IPS DF 6.9 (cell line): ENCODE measurements at regions not wholly inside any gene's neighbourhood (a gene's known extent, or its start where the extent isn't known, plus 50 kb on each side); places are given as distances from the start of the nearest gene placed in this dataset.
"Not testable (repeated sequence)": the region's sequence is repeated elsewhere in the genome, so short reads cannot be mapped to it uniquely, and the experiment has no call there.

Experiments used
- DNase-seq: peaks from one replicate; pipeline ENCODE4 v3.0.0-alpha.2; 2013; ENCODE audit warnings: low read depth, low spot score
- H3K27ac ChIP-seq: one replicate; pipeline ENCODE4 v1.5.1; 2013; ENCODE audit warnings: low read length, control low read depth
- H3K27me3 ChIP-seq: 2 replicates; pipeline ENCODE4 v1.6.1; 2013; ENCODE audit warnings: mild to moderate bottlenecking, low read length; ENCODE audit not compliant: control insufficient read depth, insufficient read depth
- H3K36me3 ChIP-seq: 2 replicates; pipeline ENCODE4 v1.6.1; 2013; ENCODE audit warnings: low read length; ENCODE audit not compliant: control insufficient read depth, insufficient read depth
- H3K4me1 ChIP-seq: 2 replicates; pipeline ENCODE4 v1.6.1; 2013; ENCODE audit warnings: low read length; ENCODE audit not compliant: control insufficient read depth, insufficient read depth
- H3K4me3 ChIP-seq: 2 replicates; pipeline ENCODE4 v1.5.1; 2013; ENCODE audit warnings: mild to moderate bottlenecking, low read length
- H3K9me3 ChIP-seq: 2 replicates; pipeline ENCODE4 v1.6.1; 2013; ENCODE audit warnings: low read length, inconsistent platforms; ENCODE audit not compliant: control insufficient read depth, insufficient read depth
- WGBS: extraction: QIAGEN DNeasy Blood & Tissue Kit; methylation state at CpG from one replicate; pipeline ENCODE4 v1.1.7; 2013; ENCODE audit warnings: mixed read lengths, missing lambda C conversion rate; ENCODE audit not compliant: insufficient read length, insufficient coverage; 5-methylcytosine and 5-hydroxymethylcytosine counted together

DNA sequence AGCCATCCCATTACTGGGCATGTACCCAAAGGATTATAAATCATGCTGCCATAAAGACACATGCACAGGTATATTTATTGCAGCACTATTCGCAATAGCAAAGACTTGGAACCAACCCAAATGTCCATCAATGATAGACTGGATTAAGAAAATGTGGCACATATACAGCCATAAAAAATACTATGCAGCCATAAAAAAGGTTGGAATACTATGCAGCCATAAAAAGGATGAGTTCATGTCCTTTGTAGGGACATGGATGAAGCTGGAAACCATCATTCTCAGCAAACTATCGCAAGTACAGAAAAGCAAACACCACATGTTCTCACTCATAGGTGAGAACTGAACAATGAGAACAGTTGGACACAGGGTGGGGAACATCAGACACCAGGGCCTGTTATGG lies 151.5 kb downstream of the PLK2 start:
- WGBS, result no CpG with 5 or more reads among the region's 2 CpGs
- H3K27me3 ChIP-seq, H3K4me1 ChIP-seq, H3K4me3 ChIP-seq, DNase-seq, H3K36me3 ChIP-seq, H3K27ac ChIP-seq, H3K9me3 ChIP-seq: not testable (repeated sequence)

DNA sequence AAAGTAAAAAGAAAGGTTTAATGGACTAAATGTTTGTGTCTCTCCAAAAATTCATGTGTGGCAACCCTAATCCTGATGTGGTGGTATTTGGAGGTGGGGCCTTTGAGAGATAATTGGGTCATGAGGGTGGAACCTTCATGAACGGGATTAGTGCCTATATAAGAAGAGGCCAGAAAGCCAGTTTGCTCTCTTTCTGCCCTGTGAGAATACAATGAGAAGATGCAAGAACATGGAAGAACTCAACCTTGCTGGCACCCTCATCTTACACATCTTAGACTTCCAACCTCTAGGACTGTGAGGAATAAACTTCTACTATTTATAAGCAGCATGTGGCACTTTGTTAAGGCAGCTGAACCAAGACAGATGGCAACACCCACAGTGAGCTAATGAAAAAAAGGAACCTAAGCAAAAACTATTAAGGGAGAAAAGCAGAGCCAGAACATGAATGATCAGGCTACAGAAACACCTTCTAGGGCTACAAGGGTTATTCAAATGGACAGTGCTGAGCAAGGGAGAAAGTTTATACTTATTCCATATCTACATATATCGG lies 159.5 kb downstream of the PLK2 start:
- Histone ChIP-seq H3K9me3 (no peaks in the 10 kb centered on the region), H3K4me3 (no peak overlapping the region), H3K36me3 (no peaks in the 10 kb centered on the region), H3K27me3 (no peaks in the 10 kb centered on the region), H3K4me1 (no peaks in the 10 kb centered on the region), H3K27ac (no peak overlapping the region)
- no CpG with 5 or more reads among the region's 2 CpGs for WGBS
- DNase-seq, result no peak

DNA sequence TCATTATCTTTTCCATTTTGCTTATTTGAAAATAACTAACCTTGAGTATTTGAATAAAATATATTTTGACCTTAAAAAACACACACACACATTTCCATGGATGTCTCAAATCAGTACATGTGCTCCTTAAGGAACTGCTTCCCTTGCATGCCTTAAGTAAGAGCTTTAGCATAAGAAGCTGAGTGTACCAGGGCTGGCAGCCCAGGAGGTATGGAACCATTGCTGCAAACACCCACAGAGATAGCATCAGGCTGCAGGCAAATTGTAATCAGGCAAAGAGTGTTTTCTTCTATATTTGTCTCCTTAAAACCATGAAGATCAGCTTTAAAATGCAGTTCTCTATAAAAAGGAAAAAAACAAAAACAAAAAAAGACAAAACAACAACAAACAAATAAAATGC lies 160.6 kb downstream of the PLK2 start:
- H3K36me3 ChIP-seq, result no peaks in the 10 kb centered on the region

DNA sequence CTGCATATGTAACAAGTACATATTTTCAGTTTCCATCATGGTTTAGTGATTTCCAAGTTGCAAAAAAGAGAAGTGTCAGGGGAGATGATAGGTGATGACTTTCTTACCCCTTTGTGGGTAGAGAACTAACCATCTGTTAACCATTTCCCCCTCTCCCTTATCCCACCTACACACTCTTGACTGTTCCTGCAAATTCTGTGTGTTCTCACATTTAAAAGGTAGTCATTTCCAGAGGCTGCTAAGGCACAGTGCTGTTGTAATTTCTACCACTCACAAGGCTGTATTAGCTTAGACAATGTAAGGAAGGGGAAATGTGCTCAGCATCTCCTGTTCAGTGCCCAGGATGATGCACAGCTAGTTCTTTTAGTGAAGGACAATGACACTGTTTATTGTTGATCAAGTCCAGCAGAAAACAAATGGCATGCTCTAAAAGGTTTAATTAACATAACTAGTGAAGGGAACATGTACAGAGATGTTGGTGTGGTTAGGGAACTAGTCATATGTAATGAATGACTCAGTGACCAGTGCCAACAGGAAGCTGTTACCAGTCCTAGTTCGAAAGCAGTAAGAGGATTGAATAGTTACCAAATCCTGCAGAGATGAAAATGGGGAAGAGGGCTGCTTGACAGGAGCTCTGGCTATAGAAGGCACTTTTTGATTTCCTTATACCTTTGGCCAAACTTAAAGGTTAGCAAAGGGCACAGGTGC lies 165.1 kb downstream of the PLK2 start:
- no CpG with 5 or more reads among the region's 1 CpG for WGBS
- Histone ChIP-seq H3K4me1 (no peaks in the 10 kb centered on the region), H3K9me3 (no peaks in the 10 kb centered on the region), H3K4me3 (no peak overlapping the region), H3K27me3 (no peaks in the 10 kb centered on the region), H3K36me3 (no peaks in the 10 kb centered on the region), H3K27ac (no peak overlapping the region)
- no peak for DNase-seq

More for the DNA sequence above, 160.6 kb downstream of the PLK2 start:
- Histone ChIP-seq H3K27ac (no peak overlapping the region), H3K4me1 (no peaks in the 10 kb centered on the region), H3K4me3 (no peak overlapping the region), H3K27me3 (no peaks in the 10 kb centered on the region), H3K9me3 (no peaks in the 10 kb centered on the region)
- DNase-seq, result no peak

DNA sequence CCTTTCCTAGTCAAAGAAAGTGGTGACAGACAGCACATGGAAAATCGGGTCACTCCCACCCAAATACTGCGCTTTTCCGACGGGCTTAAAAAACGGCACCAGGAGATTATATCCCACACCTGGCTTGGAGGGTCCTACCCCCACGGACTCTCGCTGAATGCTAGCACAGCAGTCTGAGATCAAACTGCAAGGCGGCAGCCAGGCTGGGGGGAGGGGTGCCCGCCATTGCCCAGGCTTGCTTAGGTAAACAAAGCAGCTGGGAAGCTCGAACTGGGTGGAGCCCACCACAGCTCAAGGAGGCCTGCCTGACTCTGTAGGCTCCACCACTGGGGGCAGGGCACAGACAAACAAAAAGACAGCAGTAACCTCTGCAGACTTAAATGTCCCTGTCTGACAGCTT lies 171.6 kb downstream of the PLK2 start:
- WGBS, result no CpG with 5 or more reads among the region's 10 CpGs
- H3K27me3 ChIP-seq, H3K36me3 ChIP-seq, H3K4me3 ChIP-seq, DNase-seq, H3K27ac ChIP-seq, H3K4me1 ChIP-seq, H3K9me3 ChIP-seq: not testable (repeated sequence)

DNA sequence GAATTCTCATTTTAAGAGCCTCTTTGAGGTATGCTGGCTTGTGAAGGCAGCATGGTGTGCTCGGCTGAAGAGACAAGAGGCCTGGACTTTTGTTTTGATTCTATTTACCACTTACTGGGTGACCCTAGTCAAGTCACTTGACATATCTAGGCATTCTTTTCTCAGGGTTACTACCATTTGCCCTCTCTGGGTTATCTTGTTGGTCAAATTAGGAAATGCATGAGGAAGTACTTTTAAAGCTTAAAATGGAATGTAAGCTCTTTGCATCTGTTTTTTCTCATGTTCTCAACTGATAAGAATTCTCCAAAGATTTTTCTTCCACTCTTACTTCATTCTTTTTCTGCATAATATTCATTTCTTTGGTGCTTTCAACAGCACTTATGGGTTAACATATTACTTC lies 173.1 kb downstream of the PLK2 start:
- H3K27ac ChIP-seq, result no peak overlapping the region
- no peaks in the 10 kb centered on the region for H3K36me3 ChIP-seq
- no peaks in the 10 kb centered on the region for H3K4me1 ChIP-seq
- no peaks in the 10 kb centered on the region for H3K27me3 ChIP-seq
- no peak for DNase-seq
- no peak overlapping the region for H3K4me3 ChIP-seq
- no peaks in the 10 kb centered on the region for H3K9me3 ChIP-seq
- no CpG with 5 or more reads among the region's 1 CpG for WGBS

DNA sequence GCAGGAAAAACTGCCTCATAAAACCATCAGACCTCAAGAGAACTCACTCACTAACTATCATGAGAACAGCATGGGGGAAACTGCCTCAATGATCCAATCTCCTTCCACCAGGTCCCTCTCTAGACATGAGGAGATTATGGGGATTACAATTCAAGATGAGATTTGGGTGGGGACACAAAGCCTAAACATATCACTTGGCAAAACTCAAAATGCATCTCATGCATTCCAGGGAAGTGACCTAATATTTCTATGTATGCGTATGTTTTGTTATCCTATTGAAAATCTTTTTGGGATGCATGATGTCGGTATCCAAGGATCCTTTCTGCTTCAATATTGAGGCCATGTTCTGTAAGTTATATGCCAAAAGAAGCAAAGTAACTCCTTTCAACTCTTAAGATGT lies 174.0 kb downstream of the PLK2 start:
- DNase-seq, result no peak
- Histone ChIP-seq H3K27ac (no peak overlapping the region), H3K4me3 (no peak overlapping the region), H3K4me1 (no peaks in the 10 kb centered on the region), H3K27me3 (no peaks in the 10 kb centered on the region), H3K9me3 (no peaks in the 10 kb centered on the region), H3K36me3 (no peaks in the 10 kb centered on the region)
- no CpG with 5 or more reads among the region's 2 CpGs for WGBS

DNA sequence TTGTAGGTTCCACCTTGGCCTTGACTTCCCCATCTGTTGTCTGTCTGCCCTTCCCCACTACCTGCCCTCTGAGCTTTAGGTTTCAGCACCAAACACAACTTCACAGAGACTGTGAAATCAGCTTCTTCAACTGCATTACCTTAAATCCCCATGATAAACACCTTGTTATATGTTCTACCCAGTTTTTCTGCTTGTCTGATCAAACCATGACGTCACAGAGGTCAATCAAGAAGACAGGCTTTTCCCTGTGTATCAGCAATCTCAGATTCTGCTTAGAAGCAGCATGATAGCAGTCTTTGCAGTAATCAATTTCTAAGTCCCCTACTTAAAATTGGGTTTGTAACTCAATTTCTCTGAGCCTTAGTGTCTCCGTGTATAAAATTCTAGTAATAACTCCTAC lies 175.0 kb downstream of the PLK2 start:
- Histone ChIP-seq H3K9me3 (no peaks in the 10 kb centered on the region), H3K27me3 (no peaks in the 10 kb centered on the region), H3K36me3 (no peaks in the 10 kb centered on the region), H3K4me1 (no peaks in the 10 kb centered on the region), H3K4me3 (no peak overlapping the region), H3K27ac (no peak overlapping the region)
- no CpG with 5 or more reads among the region's 2 CpGs for WGBS
- no peak for DNase-seq

DNA sequence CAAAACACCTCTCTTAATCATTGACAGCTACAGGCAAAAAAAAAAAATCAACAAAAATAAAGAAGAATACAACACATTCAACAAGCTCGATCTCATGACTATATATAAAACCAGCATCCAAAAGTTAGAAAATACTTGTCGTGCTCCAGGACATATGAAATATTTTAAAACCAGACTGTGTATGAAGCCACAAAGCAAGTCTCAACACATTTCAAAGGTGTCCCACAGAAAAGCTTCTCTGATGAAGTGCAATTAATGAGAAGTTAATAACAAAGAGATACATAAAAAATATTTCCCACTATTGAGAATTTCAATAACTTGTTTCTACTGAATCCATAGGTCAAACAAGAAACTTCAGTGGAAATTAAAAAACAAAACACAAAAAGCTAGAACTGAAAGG lies 178.7 kb downstream of the PLK2 start:
- no peaks in the 10 kb centered on the region for H3K36me3 ChIP-seq
- H3K9me3 ChIP-seq, result no peaks in the 10 kb centered on the region
- no peaks in the 10 kb centered on the region for H3K27me3 ChIP-seq
- no peaks in the 10 kb centered on the region for H3K4me1 ChIP-seq
- H3K27ac ChIP-seq, result no peak overlapping the region
- no peak overlapping the region for H3K4me3 ChIP-seq
- DNase-seq, result no peak
- no CpG with 5 or more reads among the region's 2 CpGs for WGBS

DNA sequence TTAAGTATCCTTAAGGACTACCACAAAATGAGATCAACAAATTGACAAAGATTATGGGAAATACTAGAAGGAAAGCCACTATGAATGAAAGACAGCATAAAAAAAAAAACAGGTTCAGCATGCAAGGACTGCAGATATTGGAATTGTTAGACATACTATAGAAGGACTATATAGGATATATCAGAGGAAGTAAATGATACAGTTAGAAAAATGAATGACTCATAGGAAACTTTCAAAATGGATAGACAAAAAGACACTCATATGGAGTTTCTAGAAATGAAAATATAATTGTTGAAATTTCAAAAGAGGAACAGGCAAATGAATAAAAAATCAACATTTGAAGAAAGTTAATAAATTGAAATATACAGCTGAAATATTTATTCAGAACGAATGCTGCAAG lies 180.6 kb downstream of the PLK2 start:
- Histone ChIP-seq H3K27me3 (no peaks in the 10 kb centered on the region), H3K4me1 (no peaks in the 10 kb centered on the region), H3K27ac (no peak overlapping the region), H3K36me3 (no peaks in the 10 kb centered on the region), H3K9me3 (no peaks in the 10 kb centered on the region), H3K4me3 (no peak overlapping the region)
- WGBS, result no CpG with 5 or more reads among the region's 1 CpG
- no peak for DNase-seq

DNA sequence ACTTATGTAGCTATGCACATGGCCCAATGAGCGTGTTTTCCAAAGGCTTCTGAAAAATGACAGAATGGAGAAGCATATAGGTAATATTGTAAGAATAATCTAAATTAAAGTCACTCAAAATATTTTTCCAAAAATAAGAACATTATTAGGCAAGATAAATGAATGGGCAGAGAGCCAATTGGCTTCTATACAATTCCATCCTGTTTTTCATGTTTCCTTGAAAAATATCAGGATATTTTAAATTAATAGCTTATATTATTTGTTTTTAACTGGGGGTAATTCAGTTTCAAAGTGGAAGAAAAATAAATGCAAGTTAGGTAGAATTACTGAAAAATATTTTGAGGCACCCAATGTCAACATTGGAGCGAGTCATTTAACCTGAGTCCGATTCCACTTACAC lies 183.5 kb downstream of the PLK2 start:
- Histone ChIP-seq H3K27me3 (no peaks in the 10 kb centered on the region), H3K4me1 (no peaks in the 10 kb centered on the region), H3K9me3 (no peaks in the 10 kb centered on the region), H3K4me3 (no peak overlapping the region), H3K36me3 (no peaks in the 10 kb centered on the region), H3K27ac (no peak overlapping the region)
- no peak for DNase-seq
- no CpG with 5 or more reads among the region's 3 CpGs for WGBS
